ENCODE measurements at regions not wholly inside any gene's neighbourhood (a gene's known extent, or its start where the extent isn't known, plus 50 kb on each side); places are given as distances from the start of the nearest gene placed in this dataset.

DNA sequence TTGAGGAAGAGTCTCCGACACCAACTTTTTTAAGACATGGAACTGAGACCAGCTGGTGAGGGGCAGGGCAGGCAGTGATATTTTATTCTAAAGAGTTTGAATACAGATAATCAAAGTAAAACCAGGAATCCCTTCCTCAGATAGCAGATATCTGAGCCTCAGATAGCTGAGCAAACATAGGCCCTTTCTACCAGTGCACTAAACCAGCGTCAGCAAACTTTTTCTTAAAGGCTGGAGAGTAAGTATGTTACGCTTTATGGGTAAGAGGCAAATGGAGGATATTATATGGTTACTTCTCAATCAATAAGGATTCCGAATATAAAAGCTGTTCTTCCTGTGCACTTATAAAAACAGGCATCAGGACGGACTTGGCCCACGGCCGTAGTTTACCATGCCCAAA, 73.9 kb downstream of the WNT5A start:
- no peak overlapping the region for H3K4me3 ChIP-seq
- no peak for DNase-seq
- peaks cover 10% of the 10 kb centered on the region for H3K9me3 ChIP-seq (replicated peaks)
- peaks cover 22% of the 10 kb centered on the region for H3K27me3 ChIP-seq (ENCODE audit: low read depth)
- TF ChIP-seq, protein P1, sequence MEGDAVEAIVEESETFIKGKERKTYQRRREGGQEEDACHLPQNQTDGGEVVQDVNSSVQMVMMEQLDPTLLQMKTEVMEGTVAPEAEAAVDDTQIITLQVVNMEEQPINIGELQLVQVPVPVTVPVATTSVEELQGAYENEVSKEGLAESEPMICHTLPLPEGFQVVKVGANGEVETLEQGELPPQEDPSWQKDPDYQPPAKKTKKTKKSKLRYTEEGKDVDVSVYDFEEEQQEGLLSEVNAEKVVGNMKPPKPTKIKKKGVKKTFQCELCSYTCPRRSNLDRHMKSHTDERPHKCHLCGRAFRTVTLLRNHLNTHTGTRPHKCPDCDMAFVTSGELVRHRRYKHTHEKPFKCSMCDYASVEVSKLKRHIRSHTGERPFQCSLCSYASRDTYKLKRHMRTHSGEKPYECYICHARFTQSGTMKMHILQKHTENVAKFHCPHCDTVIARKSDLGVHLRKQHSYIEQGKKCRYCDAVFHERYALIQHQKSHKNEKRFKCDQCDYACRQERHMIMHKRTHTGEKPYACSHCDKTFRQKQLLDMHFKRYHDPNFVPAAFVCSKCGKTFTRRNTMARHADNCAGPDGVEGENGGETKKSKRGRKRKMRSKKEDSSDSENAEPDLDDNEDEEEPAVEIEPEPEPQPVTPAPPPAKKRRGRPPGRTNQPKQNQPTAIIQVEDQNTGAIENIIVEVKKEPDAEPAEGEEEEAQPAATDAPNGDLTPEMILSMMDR (IDR thresholded peaks at IDR 0.05; ENCODE audit: borderline replicate concordance), result no peak
- intact Hi-C loops (cut with micrococcal nuclease), result no loop called here
- no peaks in the 10 kb centered on the region for H3K4me1 ChIP-seq
- H3K27ac ChIP-seq (replicated peaks), result no peak overlapping the region
- no peaks in the 10 kb centered on the region for H3K36me3 ChIP-seq

DNA sequence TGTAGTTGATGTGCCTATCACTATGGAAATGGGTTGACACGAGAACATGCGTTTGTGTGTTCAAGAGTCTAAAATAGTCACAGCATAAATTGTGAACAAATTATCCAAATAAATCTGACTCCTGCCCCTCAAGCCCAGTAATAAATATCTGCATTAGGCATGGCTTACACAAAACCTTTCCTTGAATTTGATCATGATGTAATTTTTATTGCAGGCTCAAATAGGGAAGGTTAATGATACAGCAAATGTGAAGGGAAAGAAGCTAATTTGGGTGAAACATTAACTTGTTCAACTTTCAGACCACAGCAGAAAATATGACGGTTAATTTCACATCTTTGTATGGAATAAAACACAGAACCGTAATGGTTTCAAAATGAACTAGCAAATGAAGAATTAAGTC, 74.6 kb downstream of the WNT5A start:
- TF ChIP-seq, protein P1 (IDR thresholded peaks at IDR 0.05; ENCODE audit: borderline replicate concordance), result no peak
- peaks cover 22% of the 10 kb centered on the region for H3K27me3 ChIP-seq (ENCODE audit: low read depth)
- no peak overlapping the region for H3K27ac ChIP-seq (replicated peaks)
- H3K4me1 ChIP-seq, result no peaks in the 10 kb centered on the region
- no peak overlapping the region for H3K4me3 ChIP-seq
- no peaks in the 10 kb centered on the region for H3K36me3 ChIP-seq
- no peak for DNase-seq
- peaks cover 3% of the 10 kb centered on the region for H3K9me3 ChIP-seq (replicated peaks)
- intact Hi-C loops (cut with micrococcal nuclease), result no loop called here

DNA sequence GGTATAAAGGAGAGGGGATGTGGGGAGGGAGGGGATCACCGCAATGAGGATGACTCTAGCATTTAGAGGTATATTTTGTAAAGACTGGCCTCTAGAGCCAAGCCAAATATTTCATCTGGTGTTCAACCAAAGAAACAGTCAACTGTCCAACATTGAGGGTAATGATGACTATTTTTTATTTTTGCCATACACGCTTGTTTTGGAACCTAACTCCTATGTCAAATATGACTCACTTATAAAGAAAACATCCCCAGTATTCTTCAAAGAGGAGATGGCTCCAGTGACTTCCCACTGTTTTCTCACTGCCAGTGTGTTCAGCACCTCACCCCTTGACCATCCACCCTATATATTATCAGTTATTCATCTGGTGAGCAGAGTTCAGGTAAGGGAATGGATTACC, 77.3 kb downstream of the WNT5A start:
- H3K9me3 ChIP-seq (replicated peaks), result peaks cover 17% of the 10 kb centered on the region
- intact Hi-C loops (cut with micrococcal nuclease), result no loop called here
- no peaks in the 10 kb centered on the region for H3K36me3 ChIP-seq
- peaks cover 22% of the 10 kb centered on the region for H3K27me3 ChIP-seq (ENCODE audit: low read depth)
- TF ChIP-seq, protein P1 (IDR thresholded peaks at IDR 0.05; ENCODE audit: borderline replicate concordance), result no peak
- H3K27ac ChIP-seq (replicated peaks), result no peak overlapping the region
- DNase-seq, result no peak
- no peaks in the 10 kb centered on the region for H3K4me1 ChIP-seq
- H3K4me3 ChIP-seq, result no peak overlapping the region

DNA sequence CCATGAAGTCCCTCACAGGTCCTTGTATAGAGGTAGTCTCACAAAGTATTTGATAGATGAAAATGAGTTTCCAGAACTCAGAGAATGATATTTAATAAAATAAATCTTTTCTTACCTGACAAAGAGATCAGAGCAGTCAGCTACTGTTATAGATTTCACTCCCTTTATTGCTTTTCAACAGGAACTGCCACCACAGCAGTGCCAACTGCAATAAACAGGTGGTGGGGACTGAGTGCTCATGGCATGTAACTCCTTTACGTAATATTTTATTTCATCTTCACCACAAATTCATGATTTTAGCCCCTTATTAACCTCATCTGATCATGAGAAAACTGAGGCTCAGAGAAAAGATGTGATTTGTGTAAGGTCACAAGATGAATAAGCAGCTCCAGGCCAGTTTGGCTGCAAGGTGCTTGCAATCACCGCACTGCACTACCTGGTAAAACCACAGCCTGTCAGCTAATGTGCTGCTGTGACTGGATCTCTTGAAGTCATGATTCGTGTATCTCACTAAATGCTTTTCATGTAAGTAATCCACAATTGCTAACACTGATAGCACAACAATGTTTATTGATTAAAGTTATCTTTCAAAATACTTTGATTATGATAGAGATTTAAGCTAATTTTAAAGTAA, 78.8 kb downstream of the WNT5A start:
- no peak overlapping the region for H3K4me3 ChIP-seq
- DNase-seq, result no peak
- TF ChIP-seq, protein P1 (IDR thresholded peaks at IDR 0.05; ENCODE audit: borderline replicate concordance), result no peak
- no peaks in the 10 kb centered on the region for H3K36me3 ChIP-seq
- no peaks in the 10 kb centered on the region for H3K4me1 ChIP-seq
- peaks cover 12% of the 10 kb centered on the region for H3K27me3 ChIP-seq (ENCODE audit: low read depth)
- intact Hi-C loops (cut with micrococcal nuclease), result no loop called here
- H3K27ac ChIP-seq (replicated peaks), result no peak overlapping the region
- peaks cover 17% of the 10 kb centered on the region for H3K9me3 ChIP-seq (replicated peaks)

DNA sequence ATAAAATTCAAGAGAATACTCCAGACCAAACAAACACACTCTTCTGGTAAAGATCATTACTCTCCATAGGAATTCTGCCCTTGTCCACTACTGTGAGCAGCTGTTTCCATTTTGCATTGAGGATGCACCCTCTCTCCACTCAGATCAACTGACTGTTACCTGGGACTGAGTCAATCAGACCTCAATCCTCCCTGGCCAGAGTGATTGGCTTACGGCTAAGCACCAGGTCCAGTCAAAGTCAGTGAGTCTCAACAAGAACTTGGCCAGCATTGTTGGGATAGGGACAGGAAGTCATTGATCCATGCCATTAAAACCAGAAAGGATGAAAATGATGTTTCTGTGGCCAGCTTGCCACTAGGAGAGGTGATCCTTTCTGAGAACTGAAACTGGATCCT, 79.7 kb downstream of the WNT5A start:
- Histone ChIP-seq H3K4me1 (no peaks in the 10 kb centered on the region), H3K27ac (replicated peaks) (no peak overlapping the region), H3K4me3 (no peak overlapping the region), H3K36me3 (no peaks in the 10 kb centered on the region), H3K9me3 (replicated peaks) (peaks cover 17% of the 10 kb centered on the region), H3K27me3 (ENCODE audit: low read depth) (peaks cover 12% of the 10 kb centered on the region)
- no peak for DNase-seq
- TF ChIP-seq, protein P1 (IDR thresholded peaks at IDR 0.05; ENCODE audit: borderline replicate concordance), result no peak
- intact Hi-C loops (cut with micrococcal nuclease), result no loop called here

Data from left ventricle myocardium inferior (tissue), 1 donor.